ENCODE measurements at regions not wholly inside any gene's neighbourhood (a gene's known extent, or its start where the extent isn't known, plus 50 kb on each side); places are given as distances from the start of the nearest gene placed in this dataset.
"Not testable (repeated sequence)": the region's sequence is repeated elsewhere in the genome, so short reads cannot be mapped to it uniquely, and the experiment has no call there.

GRCh38 chrX:106275172-106275571, 107.1 kb downstream of the PWWP3B start:
- not testable (repeated sequence) for TF ChIP-seq POLR2A (IDR thresholded peaks at IDR 0.05); CTCF (IDR thresholded peaks at IDR 0.05 in 8 of 11, conservative IDR thresholded peaks at IDR 0.05 in 3 of 11)
